ENCODE measurements at regions not wholly inside any gene's neighbourhood (a gene's known extent, or its start where the extent isn't known, plus 50 kb on each side); places are given as distances from the start of the nearest gene placed in this dataset.

- TF ChIP-seq CTCF (IDR thresholded peaks at IDR 0.05) (no peak), POLR2A (IDR thresholded peaks at IDR 0.05) (no peak)
These were observed 1015.3 kb downstream of the ARAP2 start for GRCh38 chr4:35229021-35229420.
